CD14-positive monocyte (primary cell): ENCODE measurements at regions not wholly inside any gene's neighbourhood (a gene's known extent, or its start where the extent isn't known, plus 50 kb on each side); places are given as distances from the start of the nearest gene placed in this dataset.
"Not testable (repeated sequence)": the region's sequence is repeated elsewhere in the genome, so short reads cannot be mapped to it uniquely, and the experiment has no call there.

ENCODE experiments used
- DNase-seq, 3 donors: peaks; one replicate each; pipeline ENCODE4 v3.0.0-alpha.2; 2011 to 2022
- H2AFZ ChIP-seq: 2 replicates; pipeline ENCODE4 v1.6.0; 2012; ENCODE audit warnings: mild to moderate bottlenecking, low read depth, low read length, inconsistent platforms; ENCODE audit not compliant: insufficient read depth, poor library complexity, severe bottlenecking
- H3K27ac ChIP-seq, 2 donors: 1 replicate in 1 of 2; 2 replicates in 1 of 2; pipeline ENCODE4 v1.5.1; 2012 to 2013; ENCODE audit warnings: low read length in 2 of 2, control low read depth in 1 of 2, inconsistent platforms in 1 of 2, low read depth in 1 of 2, mild to moderate bottlenecking in 1 of 2
- H3K27me3 ChIP-seq, 2 donors: one replicate each; pipeline versions ENCODE4 v1.6.0 to v1.6.1; 2011 to 2013; ENCODE audit warnings: low read length in 2 of 2; ENCODE audit not compliant: control insufficient read depth in 2 of 2, insufficient read depth in 2 of 2
- H3K36me3 ChIP-seq, 2 donors: replicated peaks in 1 of 2; 1 replicate in 1 of 2; 2 replicates in 1 of 2; pipeline versions ENCODE4 v1.5.1 to v1.6.1; 2012 to 2013; ENCODE audit warnings: low read length in 2 of 2, control low read depth in 1 of 2, inconsistent platforms in 1 of 2, mild to moderate bottlenecking in 1 of 2; ENCODE audit not compliant: insufficient read depth in 2 of 2, control insufficient read depth in 1 of 2
- H3K4me1 ChIP-seq, 2 donors: 1 replicate in 1 of 2; 2 replicates in 1 of 2; pipeline versions ENCODE4 v1.5.1 to v1.6.1; 2012 to 2013; ENCODE audit warnings: low read length in 2 of 2, control low read depth in 1 of 2, inconsistent platforms in 1 of 2, mild to moderate bottlenecking in 1 of 2, moderate library complexity in 1 of 2; ENCODE audit not compliant: insufficient read depth in 2 of 2, control insufficient read depth in 1 of 2
- H3K4me2 ChIP-seq: replicated peaks from 2 replicates; pipeline ENCODE3; 2012; ENCODE audit warnings: low read length, moderate library complexity, mild to moderate bottlenecking; ENCODE audit not compliant: poor library complexity, severe bottlenecking; ENCODE audit errors: extremely low read depth
- H3K4me3 ChIP-seq, 3 experiments: fragments of 200-600 bp in 1 of 3; sonication (generic) in 1 of 3; replicated peaks in 1 of 3; 1 replicate in 2 of 3; 2 replicates in 1 of 3; pipeline ENCODE4 v1.5.1; 2011 to 2013; ENCODE audit warnings: low read length in 3 of 3, mild to moderate bottlenecking in 3 of 3, control low read depth in 2 of 3, low read depth in 2 of 3, inconsistent platforms in 1 of 3, moderate library complexity in 1 of 3
- H3K79me2 ChIP-seq: 2 replicates; pipeline ENCODE4 v1.6.0; 2012; ENCODE audit warnings: mild to moderate bottlenecking, control low read depth, inconsistent platforms, low read length, moderate library complexity; ENCODE audit not compliant: insufficient read depth
- H3K9ac ChIP-seq: 2 replicates; pipeline ENCODE4 v1.6.0; 2017; ENCODE audit warnings: low read length, mild to moderate bottlenecking; ENCODE audit not compliant: insufficient read depth, poor library complexity, severe bottlenecking
- H3K9me3 ChIP-seq, 2 donors: replicated peaks in 1 of 2; 1 replicate in 1 of 2; 2 replicates in 1 of 2; pipeline versions ENCODE4 v1.5.1 to v1.6.1; 2012 to 2013; ENCODE audit warnings: low read length in 2 of 2, control low read depth in 1 of 2; ENCODE audit not compliant: control insufficient read depth in 1 of 2, insufficient read depth in 1 of 2
- H4K20me1 ChIP-seq: 2 replicates; pipeline ENCODE4 v1.6.0; 2012; ENCODE audit warnings: mild to moderate bottlenecking, low read length, control low read depth, moderate library complexity; ENCODE audit not compliant: insufficient read depth
- H3K27ac Mint-ChIP-seq, 7 donors: one replicate each; pipeline ENCODE4 v1.8.0; 2020; ENCODE audit warnings: mild to moderate bottlenecking in 7 of 7, mixed read lengths in 7 of 7, moderate library complexity in 6 of 7, inconsistent platforms in 2 of 7
- H3K27me3 Mint-ChIP-seq, 3 donors: one replicate each; pipeline ENCODE4 v1.8.0; 2021 to 2022; ENCODE audit warnings: low read depth in 3 of 3, mild to moderate bottlenecking in 3 of 3, mixed read lengths in 3 of 3, moderate library complexity in 3 of 3, inconsistent platforms in 1 of 3
- H3K36me3 Mint-ChIP-seq, 2 donors: one replicate each; pipeline ENCODE4 v1.8.0; 2020; ENCODE audit warnings: mixed read lengths in 2 of 2, inconsistent platforms in 1 of 2, mild to moderate bottlenecking in 1 of 2
- H3K4me1 Mint-ChIP-seq: one replicate; pipeline ENCODE4 v1.8.0; 2020; ENCODE audit warnings: mild to moderate bottlenecking, mixed read lengths
- H3K4me3 Mint-ChIP-seq, 2 donors: one replicate each; pipeline ENCODE4 v1.8.0; 2020; ENCODE audit warnings: mild to moderate bottlenecking in 2 of 2, mixed read lengths in 2 of 2, moderate library complexity in 1 of 2
- H3K9me3 Mint-ChIP-seq, 7 donors: one replicate each; pipeline ENCODE4 v1.8.0; 2020 to 2022; ENCODE audit warnings: mixed read lengths in 7 of 7, mild to moderate bottlenecking in 6 of 7, moderate library complexity in 6 of 7, inconsistent platforms in 2 of 7
- CTCF ChIP-seq: fragments of 200-600 bp; IDR thresholded peaks from one replicate; pipeline ENCODE4 v1.8.0; 2022; ENCODE audit warnings: antibody characterized with exemption, mild to moderate bottlenecking
- WGBS: methylation state at CpG from one replicate; pipeline ENCODE4 v1.1.5; 2013; ENCODE audit warnings: missing lambda C conversion rate; ENCODE audit not compliant: insufficient coverage; 5-methylcytosine and 5-hydroxymethylcytosine counted together
- intact Hi-C, 2 donors: fragments of 100-400 bp; cut with micrococcal nuclease; formaldehyde crosslinking; loops; one replicate each; pipeline versions ENCODE4 v1.15.0 to v1.15.1; 2023

GRCh38 chr17:83205387-83206035 lies 126.1 kb downstream of the METRNL start:
- H3K27me3 ChIP-seq, H3K4me2 ChIP-seq, H3K27ac ChIP-seq, intact Hi-C loops, H3K79me2 ChIP-seq, H3K9me3 ChIP-seq, H3K36me3 ChIP-seq, H4K20me1 ChIP-seq, H3K9me3 Mint-ChIP-seq, H3K4me3 ChIP-seq, H2AFZ ChIP-seq, H3K27me3 Mint-ChIP-seq, H3K9ac ChIP-seq, H3K4me3 Mint-ChIP-seq: not testable (repeated sequence)
- peak overlapping the region in 3 of 7 donors; percentile 35 to 88 (median 78) for H3K27ac Mint-ChIP-seq
- H3K4me1 ChIP-seq, result peaks cover 54 to 58% of the 10 kb centered on the region in 2 donors
- H3K4me1 Mint-ChIP-seq, result peaks cover 50% of the 10 kb centered on the region
- WGBS, result no CpG with 5 or more reads among the region's 50 CpGs
- TF ChIP-seq CTCF, result peak; percentile 93
- peak in 2 of 3 donors; percentile 70 to 72 for DNase-seq
- peaks cover 4 to 11% of the 10 kb centered on the region in 2 donors for H3K36me3 Mint-ChIP-seq

DNA sequence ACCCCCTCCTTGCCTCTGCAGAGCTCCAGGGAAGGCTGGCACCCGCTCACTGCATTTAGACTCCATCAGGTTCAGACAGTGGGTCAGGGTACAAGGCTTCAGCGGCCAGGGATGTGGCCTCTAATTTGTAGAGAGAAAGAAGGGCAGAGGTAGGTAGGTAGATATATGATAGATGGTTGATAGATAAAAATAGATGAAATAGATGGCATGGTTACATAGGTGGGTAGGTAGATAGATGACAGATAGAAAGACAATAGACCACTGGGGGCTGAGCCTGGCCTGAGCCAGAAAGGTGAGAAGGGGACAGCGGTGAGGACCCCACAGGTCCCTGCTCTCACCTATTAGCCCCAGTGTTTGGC lies 126.6 kb downstream of the METRNL start:
- H3K79me2 ChIP-seq, H4K20me1 ChIP-seq, H3K9me3 Mint-ChIP-seq, DNase-seq, H3K4me2 ChIP-seq, H3K4me3 ChIP-seq, H3K27me3 ChIP-seq, H3K9ac ChIP-seq, intact Hi-C loops, H3K36me3 ChIP-seq, H3K4me3 Mint-ChIP-seq, H2AFZ ChIP-seq, H3K9me3 ChIP-seq, H3K27ac ChIP-seq, H3K27me3 Mint-ChIP-seq: not testable (repeated sequence)
- no CpG with 5 or more reads among the region's 3 CpGs for WGBS
- Mint-ChIP-seq H3K36me3 (peaks cover 4 to 11% of the 10 kb centered on the region in 2 donors), H3K27ac (peak overlapping the region in 4 of 7 donors; percentile 35 to 88 (median 68)), H3K4me1 (peaks cover 45% of the 10 kb centered on the region)
- peaks cover 48 to 53% of the 10 kb centered on the region in 2 donors for H3K4me1 ChIP-seq

- H3K36me3 ChIP-seq, H3K27ac ChIP-seq, H3K4me2 ChIP-seq, DNase-seq, H3K79me2 ChIP-seq, H3K27me3 Mint-ChIP-seq, H3K36me3 Mint-ChIP-seq, H3K27me3 ChIP-seq, H3K4me3 Mint-ChIP-seq, H3K9ac ChIP-seq, H3K4me3 ChIP-seq, H3K9me3 ChIP-seq, H4K20me1 ChIP-seq, H3K9me3 Mint-ChIP-seq, H2AFZ ChIP-seq, intact Hi-C loops: not testable (repeated sequence)
- peaks cover 39 to 43% of the 10 kb centered on the region in 2 donors for H3K4me1 ChIP-seq
- Mint-ChIP-seq H3K27ac (peak overlapping the region in 1 of 7 donors; percentile 25), H3K4me1 (peaks cover 35% of the 10 kb centered on the region)
- WGBS, result 83% methylated on average over 3 of the region's 15 CpGs
Measured at GRCh38 chr17:83206819-83207588, 127.6 kb downstream of the METRNL start.

- H3K4me1 ChIP-seq, H3K4me1 Mint-ChIP-seq, H3K4me3 ChIP-seq, H3K9me3 ChIP-seq, H3K27ac Mint-ChIP-seq, H3K4me2 ChIP-seq, intact Hi-C loops, H3K79me2 ChIP-seq, H3K27me3 ChIP-seq, H3K4me3 Mint-ChIP-seq, H3K27ac ChIP-seq, H3K9me3 Mint-ChIP-seq, H3K9ac ChIP-seq, H4K20me1 ChIP-seq, H3K36me3 Mint-ChIP-seq, H3K36me3 ChIP-seq, H2AFZ ChIP-seq, H3K27me3 Mint-ChIP-seq: not testable (repeated sequence)
- WGBS, result no CpG with 5 or more reads among the region's 1 CpG
- DNase-seq, result peak; percentile 10 to 48 (median 13)
Measured at GRCh38 chr17:83247001-83247400, 167.6 kb downstream of the METRNL start.
